Fibroblast of pulmonary artery (primary cell): ENCODE measurements at regions not wholly inside any gene's neighbourhood (a gene's known extent, or its start where the extent isn't known, plus 50 kb on each side); places are given as distances from the start of the nearest gene placed in this dataset.
A peak's percentile ranks its signal among the peaks of the same experiment; 100 is the strongest.

ENCODE experiments used
- DNase-seq: peaks from one replicate; pipeline ENCODE4 v3.0.0-alpha.2; 2010; ENCODE audit warnings: low read depth
- H3K4me3 ChIP-seq: replicated peaks from 2 replicates; pipeline ENCODE4 v1.5.1; 2011; ENCODE audit warnings: low read depth, mild to moderate bottlenecking, control low read depth, low read length, moderate library complexity
- CTCF ChIP-seq: IDR thresholded peaks from 2 replicates; pipeline ENCODE4 v1.5.1; 2011; ENCODE audit warnings: mild to moderate bottlenecking, control low read depth, low read length, inconsistent platforms; ENCODE audit errors: missing control alignments

GRCh38 chr10:113987805-113988204, 55.9 kb upstream of the ADRB1 start:
- peak; percentile 27 for DNase-seq
- TF ChIP-seq CTCF: no peak
- no peak overlapping the region for H3K4me3 ChIP-seq

DNA sequence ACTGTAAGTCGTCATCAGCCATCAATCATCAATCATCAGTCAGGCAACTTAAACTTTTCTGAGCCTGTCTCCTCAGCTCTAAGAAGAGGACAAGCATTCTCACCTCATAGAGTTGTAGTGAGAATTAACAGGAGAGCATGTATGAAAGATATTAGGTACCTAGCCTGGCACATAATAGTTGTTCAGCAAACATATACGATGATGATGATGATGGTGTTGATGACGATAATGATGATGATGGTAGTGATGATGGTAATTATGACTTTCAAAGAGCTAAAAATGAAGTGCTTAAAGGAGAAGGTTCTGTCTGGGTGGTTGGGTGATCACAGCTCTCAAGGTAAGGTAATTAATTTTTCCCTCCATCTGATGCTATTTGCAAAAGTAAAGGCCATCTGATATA, 55.1 kb upstream of the ADRB1 start:
- TF ChIP-seq CTCF: no peak
- no peak overlapping the region for H3K4me3 ChIP-seq
- no peak for DNase-seq

DNA sequence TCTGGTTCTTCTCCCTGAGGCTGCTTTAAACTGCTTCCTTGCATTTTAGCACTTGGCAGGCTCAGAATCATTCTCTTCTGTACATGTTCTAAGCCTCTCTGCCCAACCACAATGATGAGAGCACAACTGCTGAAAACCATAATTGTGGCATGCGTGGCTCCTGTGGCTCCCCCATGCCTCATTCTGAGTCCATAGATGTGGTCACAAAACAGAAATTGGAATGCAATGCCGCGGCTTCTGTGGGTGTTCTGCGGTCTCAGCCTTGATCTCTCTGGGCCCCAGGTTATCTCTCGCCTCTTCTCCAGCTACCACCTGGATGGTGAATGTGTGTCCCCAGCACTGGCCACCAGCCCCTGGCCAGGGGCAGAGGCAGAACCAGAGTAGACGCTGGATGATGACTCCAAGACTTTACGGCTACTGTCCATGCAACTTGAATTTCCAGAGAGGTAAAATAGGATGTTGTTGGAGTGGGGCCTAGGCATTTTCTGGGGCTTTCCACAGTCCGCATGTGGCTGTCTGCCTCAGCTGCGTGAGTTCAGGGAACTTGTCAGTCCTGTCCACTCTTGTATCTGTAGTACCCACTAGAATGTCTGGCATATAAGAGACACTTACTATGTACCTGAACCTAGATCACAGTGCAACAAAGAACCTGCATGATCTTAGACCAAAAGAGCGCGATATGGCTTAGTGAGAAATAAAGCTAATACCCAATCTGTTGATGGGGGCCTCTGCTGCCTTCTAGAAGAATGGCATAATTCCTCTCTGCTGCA, 52.4 kb upstream of the ADRB1 start:
- no peak for TF ChIP-seq CTCF
- DNase-seq: no peak
- H3K4me3 ChIP-seq: no peak overlapping the region

GRCh38 chr10:113992471-113993011, 51.1 kb upstream of the ADRB1 start:
- no peak for DNase-seq
- no peak overlapping the region for H3K4me3 ChIP-seq
- TF ChIP-seq CTCF: no peak

GRCh38 chr10:113993489-113993991, 50.1 kb upstream of the ADRB1 start:
- H3K4me3 ChIP-seq: no peak overlapping the region
- TF ChIP-seq CTCF: no peak
- no peak for DNase-seq
